ENCODE measurements at regions not wholly inside any gene's neighbourhood (a gene's known extent, or its start where the extent isn't known, plus 50 kb on each side); places are given as distances from the start of the nearest gene placed in this dataset.

- peaks cover 7% of the 10 kb centered on the region for H3K36me3 Mint-ChIP-seq (ENCODE audit: insufficient read depth, unreplicated experiment)
- H3K27me3 Mint-ChIP-seq (ENCODE audit: unreplicated experiment) = no peaks in the 10 kb centered on the region
- intact Hi-C loops (cut with micrococcal nuclease; ENCODE audit: unreplicated experiment) = no loop called here
- no peak overlapping the region for H3K27ac Mint-ChIP-seq (ENCODE audit: unreplicated experiment)
- CTCF ChIA-PET = no interaction called here
- BruUV-seq (replicated peaks) = no TSS peak
- DNase-seq = no peak
- H3K4me3 Mint-ChIP-seq (ENCODE audit: low read depth, unreplicated experiment) = no peak overlapping the region
- TF ChIP-seq, protein P1, sequence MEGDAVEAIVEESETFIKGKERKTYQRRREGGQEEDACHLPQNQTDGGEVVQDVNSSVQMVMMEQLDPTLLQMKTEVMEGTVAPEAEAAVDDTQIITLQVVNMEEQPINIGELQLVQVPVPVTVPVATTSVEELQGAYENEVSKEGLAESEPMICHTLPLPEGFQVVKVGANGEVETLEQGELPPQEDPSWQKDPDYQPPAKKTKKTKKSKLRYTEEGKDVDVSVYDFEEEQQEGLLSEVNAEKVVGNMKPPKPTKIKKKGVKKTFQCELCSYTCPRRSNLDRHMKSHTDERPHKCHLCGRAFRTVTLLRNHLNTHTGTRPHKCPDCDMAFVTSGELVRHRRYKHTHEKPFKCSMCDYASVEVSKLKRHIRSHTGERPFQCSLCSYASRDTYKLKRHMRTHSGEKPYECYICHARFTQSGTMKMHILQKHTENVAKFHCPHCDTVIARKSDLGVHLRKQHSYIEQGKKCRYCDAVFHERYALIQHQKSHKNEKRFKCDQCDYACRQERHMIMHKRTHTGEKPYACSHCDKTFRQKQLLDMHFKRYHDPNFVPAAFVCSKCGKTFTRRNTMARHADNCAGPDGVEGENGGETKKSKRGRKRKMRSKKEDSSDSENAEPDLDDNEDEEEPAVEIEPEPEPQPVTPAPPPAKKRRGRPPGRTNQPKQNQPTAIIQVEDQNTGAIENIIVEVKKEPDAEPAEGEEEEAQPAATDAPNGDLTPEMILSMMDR (IDR thresholded peaks at IDR 0.05; ENCODE audit: unreplicated experiment) = no peak
- peaks cover 25% of the 10 kb centered on the region for H3K4me1 Mint-ChIP-seq (ENCODE audit: low read depth, unreplicated experiment)
- no peaks in the 10 kb centered on the region for H3K9me3 Mint-ChIP-seq (ENCODE audit: low read depth, unreplicated experiment)
These were observed 79.1 kb upstream of the TANC1 start for GRCh38 chr2:158889135-158889853.

DNA sequence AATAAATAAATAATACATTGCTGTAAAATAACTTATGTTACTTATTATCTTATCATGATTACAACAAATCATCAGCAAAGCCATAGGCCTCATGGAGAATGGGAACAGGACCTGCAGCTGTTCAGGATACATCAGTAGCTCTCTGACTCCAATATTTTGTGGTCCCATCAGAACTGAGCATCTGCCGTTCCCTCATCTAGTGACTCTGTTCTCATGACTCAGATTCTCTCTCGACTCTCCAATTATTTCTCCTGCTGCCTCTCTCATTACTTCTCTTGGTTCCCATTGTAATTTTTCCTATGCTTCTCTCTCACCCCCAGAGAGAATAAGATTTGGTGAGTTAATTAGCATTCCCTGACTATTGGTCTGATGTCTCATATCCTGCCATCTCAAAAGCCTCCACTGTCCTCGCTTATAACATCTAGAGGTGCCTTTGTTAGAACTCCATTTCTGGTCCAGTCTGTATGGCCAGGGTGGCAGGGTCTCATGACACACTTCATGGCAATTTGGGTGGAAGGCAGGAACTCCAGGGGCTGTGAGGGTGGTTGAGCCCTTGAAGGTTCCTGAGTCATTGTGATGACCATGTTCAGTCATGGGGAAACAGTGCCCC is 78.0 kb upstream of the TANC1 start:
- Mint-ChIP-seq H3K4me1 (ENCODE audit: low read depth, unreplicated experiment) (peaks cover 16% of the 10 kb centered on the region), H3K36me3 (ENCODE audit: insufficient read depth, unreplicated experiment) (peaks cover 5% of the 10 kb centered on the region), H3K27ac (ENCODE audit: unreplicated experiment) (no peak overlapping the region), H3K9me3 (ENCODE audit: low read depth, unreplicated experiment) (no peaks in the 10 kb centered on the region), H3K27me3 (ENCODE audit: unreplicated experiment) (no peaks in the 10 kb centered on the region), H3K4me3 (ENCODE audit: low read depth, unreplicated experiment) (no peak overlapping the region)
- TF ChIP-seq, protein P1 (IDR thresholded peaks at IDR 0.05; ENCODE audit: unreplicated experiment) = no peak
- BruUV-seq (replicated peaks) = no TSS peak
- no peak for DNase-seq
- CTCF ChIA-PET = no interaction called here
- intact Hi-C loops (cut with micrococcal nuclease; ENCODE audit: unreplicated experiment) = no loop called here

- Mint-ChIP-seq H3K4me1 (ENCODE audit: low read depth, unreplicated experiment) (no peaks in the 10 kb centered on the region), H3K9me3 (ENCODE audit: low read depth, unreplicated experiment) (no peaks in the 10 kb centered on the region), H3K36me3 (ENCODE audit: insufficient read depth, unreplicated experiment) (no peaks in the 10 kb centered on the region), H3K27ac (ENCODE audit: unreplicated experiment) (no peak overlapping the region), H3K27me3 (ENCODE audit: unreplicated experiment) (no peaks in the 10 kb centered on the region), H3K4me3 (ENCODE audit: low read depth, unreplicated experiment) (no peak overlapping the region)
- intact Hi-C loops (cut with micrococcal nuclease; ENCODE audit: unreplicated experiment) = no loop called here
- CTCF ChIA-PET = no interaction called here
- BruUV-seq (replicated peaks) = no TSS peak
- TF ChIP-seq, protein P1 (IDR thresholded peaks at IDR 0.05; ENCODE audit: unreplicated experiment) = no peak
- DNase-seq = no peak
These were observed 75.4 kb upstream of the TANC1 start for GRCh38 chr2:158893026-158893425.

- no peak overlapping the region for H3K27ac Mint-ChIP-seq (ENCODE audit: unreplicated experiment)
- no peak for DNase-seq
- no peaks in the 10 kb centered on the region for H3K36me3 Mint-ChIP-seq (ENCODE audit: insufficient read depth, unreplicated experiment)
- TF ChIP-seq, protein P1 (IDR thresholded peaks at IDR 0.05; ENCODE audit: unreplicated experiment) = no peak
- CTCF ChIA-PET = no interaction called here
- H3K27me3 Mint-ChIP-seq (ENCODE audit: unreplicated experiment) = no peaks in the 10 kb centered on the region
- intact Hi-C loops (cut with micrococcal nuclease; ENCODE audit: unreplicated experiment) = no loop called here
- H3K4me1 Mint-ChIP-seq (ENCODE audit: low read depth, unreplicated experiment) = no peaks in the 10 kb centered on the region
- BruUV-seq (replicated peaks) = no TSS peak
- H3K9me3 Mint-ChIP-seq (ENCODE audit: low read depth, unreplicated experiment) = no peaks in the 10 kb centered on the region
- no peak overlapping the region for H3K4me3 Mint-ChIP-seq (ENCODE audit: low read depth, unreplicated experiment)
These were observed 75.0 kb upstream of the TANC1 start for GRCh38 chr2:158893474-158893873.
